K562 (cell line): ENCODE measurements at regions not wholly inside any gene's neighbourhood (a gene's known extent, or its start where the extent isn't known, plus 50 kb on each side); places are given as distances from the start of the nearest gene placed in this dataset.

ENCODE experiments used
- ATAC-seq: fragments of 200-7000 bp; cut with Tn5 transposase; 3 replicates; pipeline ENCODE4 v1.9.1; 2020; ENCODE audit warnings: moderate library complexity
- BruUV-seq: library from RNA; stranded (reverse); fragments of 400-500 nt; replicated peaks from 2 replicates; lab custom pipeline; 2021; lab: Mats Ljungman, UMichigan
- CTCF ChIA-PET: fragments of 300-600 bp; formaldehyde crosslinking; extraction: SDS; loops from one replicate; lab custom pipeline; 2021; ENCODE audit warnings: low intra/inter-chr PET ratio; lab: Yijun Ruan, JAX
- POLR2A ChIA-PET: fragments of 300-600, 350-650 bp; sonication (Branson Sonifier 250); formaldehyde crosslinking; extraction: SDS; loops from one replicate; lab custom pipeline; 2021; ENCODE audit warnings: antibody characterized with exemption, inconsistent platforms; lab: Yijun Ruan, JAX
- DNase-seq, 4 experiments: peaks; one replicate each; pipeline versions ENCODE4 v3.0.0 to v3.0.0-alpha.2; 2011 to 2018; ENCODE audit warnings: low spot score in 3 of 4, mixed read lengths in 3 of 4; ENCODE audit errors: extremely low read depth in 1 of 4
- FAIRE-seq: peaks from 2 replicates; lab custom pipeline; 2011; peaks lifted over from hg19 to GRCh38; lab: Jason Lieb, UNC
- H2AFZ ChIP-seq: 2 replicates; pipeline ENCODE4 v1.6.0; 2011; ENCODE audit warnings: low read depth, low read length, control low read depth, inconsistent platforms
- H3K27ac ChIP-seq: fragments of 200-600 bp; 3 replicates; pipeline ENCODE4 v1.8.0; 2011; ENCODE audit warnings: low read depth, mild to moderate bottlenecking, control low read depth, inconsistent platforms, low read length, moderate library complexity, mixed read lengths; ENCODE audit errors: extremely low read depth
- H3K27me3 ChIP-seq, 2 experiments: fragments of 300-600 bp in 1 of 2; 2 replicates in 1 of 2; 3 replicates in 1 of 2; pipeline versions ENCODE4 v1.6.0 to v1.8.0; 2011; ENCODE audit warnings: inconsistent platforms in 2 of 2, low read length in 2 of 2, mild to moderate bottlenecking in 1 of 2, mixed read lengths in 1 of 2, moderate library complexity in 1 of 2; ENCODE audit not compliant: control insufficient read depth in 2 of 2, insufficient read depth in 2 of 2
- H3K36me3 ChIP-seq: fragments of 300-600 bp; 3 replicates; pipeline ENCODE4 v1.8.0; 2011; ENCODE audit warnings: mild to moderate bottlenecking, low read length, inconsistent platforms; ENCODE audit not compliant: control insufficient read depth, insufficient read depth
- H3K4me1 ChIP-seq, 2 experiments: fragments of 200-600 bp in 1 of 2; replicated peaks in 1 of 2; 2 replicates in 1 of 2; 3 replicates in 1 of 2; pipeline versions ENCODE4 v1.5.1 to v1.8.0; 2011; ENCODE audit warnings: inconsistent platforms in 2 of 2, low read length in 2 of 2, mild to moderate bottlenecking in 1 of 2, mixed read lengths in 1 of 2, moderate library complexity in 1 of 2; ENCODE audit not compliant: control insufficient read depth in 2 of 2, insufficient read depth in 2 of 2
- H3K4me2 ChIP-seq: 2 replicates; pipeline ENCODE4 v1.6.1; 2011; ENCODE audit warnings: low read length, control low read depth, inconsistent platforms, mixed read lengths; ENCODE audit not compliant: insufficient read depth
- H3K4me3 ChIP-seq: fragments of 200-600 bp; sonication (generic), shearing (Covaris generic); 2 replicates; pipeline ENCODE4 v1.5.1; 2016; ENCODE audit warnings: control low read depth, inconsistent platforms
- H3K79me2 ChIP-seq: fragments of 200-600 bp; 3 replicates; pipeline ENCODE4 v1.8.0; 2011; ENCODE audit warnings: low read length, inconsistent platforms; ENCODE audit not compliant: control insufficient read depth, insufficient read depth
- H3K9ac ChIP-seq, 2 experiments: 2 replicates each; pipeline versions ENCODE4 v1.6.0 to v1.6.1; 2011; ENCODE audit warnings: low read depth in 2 of 2, low read length in 2 of 2, control low read depth in 1 of 2, inconsistent platforms in 1 of 2, mild to moderate bottlenecking in 1 of 2, mixed read lengths in 1 of 2; ENCODE audit not compliant: insufficient read depth in 1 of 2
- H3K9me1 ChIP-seq: one replicate; pipeline ENCODE4 v1.6.0; 2011; ENCODE audit warnings: inconsistent platforms, mild to moderate bottlenecking, low read length, moderate library complexity; ENCODE audit not compliant: control insufficient read depth, insufficient read depth
- H3K9me3 ChIP-seq: replicated peaks from 2 replicates; pipeline ENCODE4 v1.5.1; 2011; ENCODE audit warnings: low read depth, low read length, inconsistent platforms; ENCODE audit not compliant: control insufficient read depth, insufficient read depth
- H4K20me1 ChIP-seq: replicated peaks from 2 replicates; pipeline ENCODE4 v1.6.1; 2011; ENCODE audit warnings: low read length, inconsistent platforms, mixed read lengths; ENCODE audit not compliant: control insufficient read depth, insufficient read depth
- CREBBP ChIP-seq: IDR thresholded peaks from one replicate; pipeline ENCODE4 v1.6.1; 2012; ENCODE audit warnings: low read depth, mild to moderate bottlenecking, control low read depth, inconsistent platforms, low read length
- HNRNPL ChIP-seq: fragments of 200-400 bp; formaldehyde crosslinking; IDR thresholded peaks from 2 replicates; pipeline ENCODE4 v1.6.1; 2017; ENCODE audit warnings: low read depth, mild to moderate bottlenecking, low read length
- HNRNPLL ChIP-seq: fragments of 200-400 bp; formaldehyde crosslinking; IDR thresholded peaks from 2 replicates; pipeline ENCODE4 v1.6.1; 2017; ENCODE audit warnings: low read length, low read depth, mild to moderate bottlenecking; ENCODE audit not compliant: poor library complexity, severe bottlenecking
- MECOM ChIP-seq: fragments of 250-450 bp; sonication (Bioruptor Pico); IDR thresholded peaks from 2 replicates; pipeline ENCODE4 v1.8.0; 2022; ENCODE audit warnings: inconsistent platforms
- TEAD1 ChIP-seq, 2 experiments: fragments of 450-650 bp in 1 of 2; sonication (generic) in 1 of 2; formaldehyde crosslinking; IDR thresholded peaks; 2 replicates each; pipeline versions ENCODE4 v1.4.0 to v1.8.0; 2020 to 2022; ENCODE audit warnings: mild to moderate bottlenecking in 2 of 2, missing genetic modification reagents in 1 of 2
- ZEB2 ChIP-seq: fragments of 450-650 bp; IDR thresholded peaks from 2 replicates; pipeline ENCODE4 v1.6.1; 2016
- ZNF696 ChIP-seq: fragments of 250-450 bp; sonication (Bioruptor Pico); conservative IDR thresholded peaks from 2 replicates; pipeline ENCODE4 v1.4.0; 2020; ENCODE audit warnings: mild to moderate bottlenecking, moderate library complexity
- WGBS: fragments of 100-300 bp; shearing (Covaris generic); methylation state at CpG from one replicate; pipeline ENCODE4 v1.1.6; 2016; ENCODE audit warnings: low coverage, mixed read lengths; ENCODE audit not compliant: insufficient coverage; ENCODE audit errors: missing lambda C conversion rate; 5-methylcytosine and 5-hydroxymethylcytosine counted together
- in situ Hi-C: fragments of 300-500 bp; cut with MboI; formaldehyde crosslinking; loops from 4 replicates; pipeline ENCODE4 v1.15.0; 2018; ENCODE audit warnings: inconsistent platforms, mixed read lengths
- intact Hi-C: fragments of 100-400 bp; cut with micrococcal nuclease; formaldehyde crosslinking; loops from 2 replicates; pipeline ENCODE4 v1.14.2; 2022
- TF ChIP-seq, protein P1 (sequence below): fragments of 250-450 bp; sonication (Bioruptor Pico); IDR thresholded peaks from 2 replicates; pipeline ENCODE4 v1.4.0; 2020
- TF ChIP-seq, protein P2 (sequence below): sonication (generic); formaldehyde crosslinking; IDR thresholded peaks from 2 replicates; pipeline ENCODE4 v1.8.0; 2022; ENCODE audit warnings: mild to moderate bottlenecking, missing genetic modification reagents, borderline replicate concordance

DNA sequence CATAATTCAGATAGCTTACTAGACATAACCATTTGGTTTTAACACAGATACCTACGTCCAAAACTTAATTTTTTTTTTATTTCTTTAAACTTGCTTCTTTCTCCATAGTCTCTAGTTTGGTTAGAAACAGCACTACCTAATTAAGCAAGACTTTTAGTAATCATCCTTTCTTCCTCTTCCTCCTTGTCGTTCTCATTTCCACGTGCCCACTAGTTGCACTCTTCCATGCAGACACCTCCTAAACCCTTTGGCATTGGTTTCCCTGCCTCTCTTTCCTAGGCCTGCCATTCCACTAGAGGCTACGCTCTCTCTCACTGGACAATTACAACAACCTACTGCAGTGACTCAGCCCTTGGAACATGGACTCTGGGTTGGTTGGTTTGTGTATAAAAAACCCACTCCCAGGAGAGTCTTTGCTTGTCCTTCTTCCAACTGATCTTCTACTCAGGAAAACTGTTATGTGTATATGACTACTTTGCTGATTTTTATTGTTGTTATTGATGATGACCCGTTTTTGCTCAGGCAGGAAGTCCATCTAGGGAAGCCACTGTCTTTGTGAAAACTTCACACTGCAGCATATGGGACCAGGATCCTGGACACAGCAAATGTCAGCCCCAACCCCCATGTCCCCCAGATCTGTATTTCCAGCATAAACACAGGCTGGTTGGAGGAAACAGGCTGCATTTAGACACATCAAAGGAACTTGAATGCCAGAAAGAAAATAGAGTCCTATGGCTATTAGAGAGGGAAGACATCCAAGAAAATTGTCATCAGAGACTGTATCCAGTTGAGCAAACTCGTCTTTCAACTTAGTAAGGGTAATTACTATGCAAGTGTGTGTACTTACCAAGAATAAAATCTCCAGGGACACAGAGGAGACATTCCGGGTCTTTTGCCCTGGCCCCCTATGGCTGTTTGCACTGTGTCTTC is 503.2 kb downstream of the GADD45G start:
- TF ChIP-seq, protein P1, sequence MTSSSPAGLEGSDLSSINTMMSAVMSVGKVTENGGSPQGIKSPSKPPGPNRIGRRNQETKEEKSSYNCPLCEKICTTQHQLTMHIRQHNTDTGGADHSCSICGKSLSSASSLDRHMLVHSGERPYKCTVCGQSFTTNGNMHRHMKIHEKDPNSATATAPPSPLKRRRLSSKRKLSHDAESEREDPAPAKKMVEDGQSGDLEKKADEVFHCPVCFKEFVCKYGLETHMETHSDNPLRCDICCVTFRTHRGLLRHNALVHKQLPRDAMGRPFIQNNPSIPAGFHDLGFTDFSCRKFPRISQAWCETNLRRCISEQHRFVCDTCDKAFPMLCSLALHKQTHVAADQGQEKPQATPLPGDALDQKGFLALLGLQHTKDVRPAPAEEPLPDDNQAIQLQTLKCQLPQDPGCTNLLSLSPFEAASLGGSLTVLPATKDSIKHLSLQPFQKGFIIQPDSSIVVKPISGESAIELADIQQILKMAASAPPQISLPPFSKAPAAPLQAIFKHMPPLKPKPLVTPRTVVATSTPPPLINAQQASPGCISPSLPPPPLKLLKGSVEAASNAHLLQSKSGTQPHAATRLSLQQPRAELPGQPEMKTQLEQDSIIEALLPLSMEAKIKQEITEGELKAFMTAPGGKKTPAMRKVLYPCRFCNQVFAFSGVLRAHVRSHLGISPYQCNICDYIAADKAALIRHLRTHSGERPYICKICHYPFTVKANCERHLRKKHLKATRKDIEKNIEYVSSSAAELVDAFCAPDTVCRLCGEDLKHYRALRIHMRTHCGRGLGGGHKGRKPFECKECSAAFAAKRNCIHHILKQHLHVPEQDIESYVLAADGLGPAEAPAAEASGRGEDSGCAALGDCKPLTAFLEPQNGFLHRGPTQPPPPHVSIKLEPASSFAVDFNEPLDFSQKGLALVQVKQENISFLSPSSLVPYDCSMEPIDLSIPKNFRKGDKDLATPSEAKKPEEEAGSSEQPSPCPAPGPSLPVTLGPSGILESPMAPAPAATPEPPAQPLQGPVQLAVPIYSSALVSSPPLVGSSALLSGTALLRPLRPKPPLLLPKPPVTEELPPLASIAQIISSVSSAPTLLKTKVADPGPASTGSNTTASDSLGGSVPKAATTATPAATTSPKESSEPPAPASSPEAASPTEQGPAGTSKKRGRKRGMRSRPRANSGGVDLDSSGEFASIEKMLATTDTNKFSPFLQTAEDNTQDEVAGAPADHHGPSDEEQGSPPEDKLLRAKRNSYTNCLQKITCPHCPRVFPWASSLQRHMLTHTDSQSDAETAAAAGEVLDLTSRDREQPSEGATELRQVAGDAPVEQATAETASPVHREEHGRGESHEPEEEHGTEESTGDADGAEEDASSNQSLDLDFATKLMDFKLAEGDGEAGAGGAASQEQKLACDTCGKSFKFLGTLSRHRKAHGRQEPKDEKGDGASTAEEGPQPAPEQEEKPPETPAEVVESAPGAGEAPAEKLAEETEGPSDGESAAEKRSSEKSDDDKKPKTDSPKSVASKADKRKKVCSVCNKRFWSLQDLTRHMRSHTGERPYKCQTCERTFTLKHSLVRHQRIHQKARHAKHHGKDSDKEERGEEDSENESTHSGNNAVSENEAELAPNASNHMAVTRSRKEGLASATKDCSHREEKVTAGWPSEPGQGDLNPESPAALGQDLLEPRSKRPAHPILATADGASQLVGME (CRISPR knock-in tag), result no peak
- TF ChIP-seq, protein P2, sequence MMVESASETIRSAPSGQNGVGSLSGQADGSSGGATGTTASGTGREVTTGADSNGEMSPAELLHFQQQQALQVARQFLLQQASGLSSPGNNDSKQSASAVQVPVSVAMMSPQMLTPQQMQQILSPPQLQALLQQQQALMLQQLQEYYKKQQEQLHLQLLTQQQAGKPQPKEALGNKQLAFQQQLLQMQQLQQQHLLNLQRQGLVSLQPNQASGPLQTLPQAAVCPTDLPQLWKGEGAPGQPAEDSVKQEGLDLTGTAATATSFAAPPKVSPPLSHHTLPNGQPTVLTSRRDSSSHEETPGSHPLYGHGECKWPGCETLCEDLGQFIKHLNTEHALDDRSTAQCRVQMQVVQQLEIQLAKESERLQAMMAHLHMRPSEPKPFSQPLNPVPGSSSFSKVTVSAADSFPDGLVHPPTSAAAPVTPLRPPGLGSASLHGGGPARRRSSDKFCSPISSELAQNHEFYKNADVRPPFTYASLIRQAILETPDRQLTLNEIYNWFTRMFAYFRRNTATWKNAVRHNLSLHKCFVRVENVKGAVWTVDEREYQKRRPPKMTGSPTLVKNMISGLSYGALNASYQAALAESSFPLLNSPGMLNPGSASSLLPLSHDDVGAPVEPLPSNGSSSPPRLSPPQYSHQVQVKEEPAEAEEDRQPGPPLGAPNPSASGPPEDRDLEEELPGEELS (CRISPR knock-in tag), result no peak
- TF ChIP-seq ZNF696 (CRISPR knock-in tag), result no peak
- TF ChIP-seq MECOM, result no peak
- TF ChIP-seq ZEB2, result no peak
- no peak for TF ChIP-seq TEAD1 (CRISPR knock-in tag; IDR thresholded peaks at IDR 0.05)
- TF ChIP-seq HNRNPL, result no peak
- TF ChIP-seq HNRNPLL, result no peak
- TF ChIP-seq CREBBP, result no peak
- in situ Hi-C loops, result no loop called here

More for the DNA sequence above, 503.2 kb downstream of the GADD45G start:
- ChIA-PET POLR2A (no interaction called here), CTCF (no interaction called here)
- ATAC-seq (no peak), FAIRE-seq (no peak), DNase-seq (no peak)
- Histone ChIP-seq H3K36me3 (no peaks in the 10 kb centered on the region), H4K20me1 (no peaks in the 10 kb centered on the region), H3K4me1 (no peaks in the 10 kb centered on the region), H3K4me2 (no peak overlapping the region), H3K79me2 (no peaks in the 10 kb centered on the region), H3K27me3 (no peaks in the 10 kb centered on the region; a peak in 1 of 5 replicates), H3K9me3 (no peaks in the 10 kb centered on the region), H3K27ac (no peak overlapping the region), H3K9me1 (no peaks in the 10 kb centered on the region), H3K4me3 (no peak overlapping the region), H3K9ac (no peak overlapping the region), H2AFZ (no peak overlapping the region)
- BruUV-seq, result no TSS peak
- intact Hi-C loops, result no loop called here
- WGBS, result 1% methylated on average over 7 of the region's 7 CpGs
